Progenitor cell of endocrine pancreas (in vitro differentiated cells): ENCODE measurements at regions not wholly inside any gene's neighbourhood (a gene's known extent, or its start where the extent isn't known, plus 50 kb on each side); places are given as distances from the start of the nearest gene placed in this dataset.

Source experiments
- DNase-seq: peaks from one replicate; pipeline ENCODE4 v3.0.0; 2021; ENCODE audit warnings: low spot score; ENCODE audit not compliant: unreplicated experiment
- H3K27ac Mint-ChIP-seq: 2 replicates; pipeline ENCODE4 v1.8.0; 2021; ENCODE audit warnings: mild to moderate bottlenecking, moderate library complexity, mixed read lengths
- H3K27me3 Mint-ChIP-seq: 2 replicates; pipeline ENCODE4 v1.8.0; 2021; ENCODE audit warnings: mixed read lengths
- H3K36me3 Mint-ChIP-seq: 2 replicates; pipeline ENCODE4 v1.8.0; 2022; ENCODE audit warnings: mixed read lengths; ENCODE audit not compliant: insufficient read depth
- H3K4me1 Mint-ChIP-seq: 2 replicates; pipeline ENCODE4 v1.8.0; 2021; ENCODE audit warnings: low read depth, mixed read lengths
- H3K4me3 Mint-ChIP-seq: 2 replicates; pipeline ENCODE4 v1.8.0; 2021; ENCODE audit warnings: low read depth, mild to moderate bottlenecking, moderate library complexity, mixed read lengths
- H3K9me3 Mint-ChIP-seq: 2 replicates; pipeline ENCODE4 v1.8.0; 2021; ENCODE audit warnings: low read depth, mixed read lengths
- CTCF ChIP-seq: fragments of 200-600 bp; sonication (generic); IDR thresholded peaks from one replicate; pipeline ENCODE4 v1.5.0; 2021; ENCODE audit warnings: antibody characterized with exemption, mild to moderate bottlenecking; ENCODE audit not compliant: unreplicated experiment

- peaks cover 3% of the 10 kb centered on the region for H3K27me3 Mint-ChIP-seq
- peaks cover 7% of the 10 kb centered on the region for H3K4me1 Mint-ChIP-seq
- peaks cover 3% of the 10 kb centered on the region for H3K9me3 Mint-ChIP-seq
- H3K27ac Mint-ChIP-seq = no peak overlapping the region
- no peak for DNase-seq
- H3K4me3 Mint-ChIP-seq = no peak overlapping the region
- no peak for TF ChIP-seq CTCF
- H3K36me3 Mint-ChIP-seq = no peaks in the 10 kb centered on the region
Observed at GRCh38 chr18:57898506-57899124, 95.5 kb upstream of the ATP8B1 start.

GRCh38 chr18:57895182-57895581 lies 92.1 kb upstream of the ATP8B1 start:
- H3K4me3 Mint-ChIP-seq = no peak overlapping the region
- no peaks in the 10 kb centered on the region for H3K36me3 Mint-ChIP-seq
- no peaks in the 10 kb centered on the region for H3K9me3 Mint-ChIP-seq
- no peak for DNase-seq
- H3K4me1 Mint-ChIP-seq = peaks cover 2% of the 10 kb centered on the region
- H3K27ac Mint-ChIP-seq = no peak overlapping the region
- no peak for TF ChIP-seq CTCF
- peaks cover 3% of the 10 kb centered on the region for H3K27me3 Mint-ChIP-seq

- Mint-ChIP-seq H3K27me3 (no peaks in the 10 kb centered on the region), H3K36me3 (peaks cover 1% of the 10 kb centered on the region), H3K4me3 (no peak overlapping the region), H3K4me1 (peaks cover 16% of the 10 kb centered on the region), H3K27ac (no peak overlapping the region), H3K9me3 (peaks cover 4% of the 10 kb centered on the region)
- DNase-seq = no peak
- TF ChIP-seq CTCF = no peak
Observed at GRCh38 chr18:57891707-57892391, 88.7 kb upstream of the ATP8B1 start.

GRCh38 chr18:57890266-57890665 lies 87.2 kb upstream of the ATP8B1 start:
- Mint-ChIP-seq H3K27ac (no peak overlapping the region), H3K4me3 (no peak overlapping the region), H3K9me3 (peaks cover 4% of the 10 kb centered on the region), H3K4me1 (peaks cover 16% of the 10 kb centered on the region), H3K36me3 (peaks cover 1% of the 10 kb centered on the region), H3K27me3 (no peaks in the 10 kb centered on the region)
- DNase-seq = no peak
- TF ChIP-seq CTCF = no peak

GRCh38 chr18:57889841-57890240 lies 86.7 kb upstream of the ATP8B1 start:
- Mint-ChIP-seq H3K4me1 (peaks cover 16% of the 10 kb centered on the region), H3K9me3 (peaks cover 4% of the 10 kb centered on the region), H3K36me3 (peaks cover 1% of the 10 kb centered on the region), H3K27ac (no peak overlapping the region), H3K4me3 (no peak overlapping the region), H3K27me3 (no peaks in the 10 kb centered on the region)
- no peak for TF ChIP-seq CTCF
- DNase-seq = no peak
